GM23248 (cell line): ENCODE measurements at regions not wholly inside any gene's neighbourhood (a gene's known extent, or its start where the extent isn't known, plus 50 kb on each side); places are given as distances from the start of the nearest gene placed in this dataset.

Source experiments
- EZH2 ChIP-seq: fragments of 200-600 bp; sonication (generic); IDR thresholded peaks from 2 replicates; pipeline ENCODE4 v1.6.1; 2018; ENCODE audit warnings: antibody characterized with exemption, mild to moderate bottlenecking; ENCODE audit not compliant: insufficient read depth, poor library complexity, severe bottlenecking
- EZH2phosphoT487 ChIP-seq: fragments of 200-600 bp; sonication (generic); IDR thresholded peaks from 2 replicates; pipeline ENCODE4 v1.6.1; 2018; ENCODE audit warnings: antibody characterized with exemption, moderate library complexity, mild to moderate bottlenecking, low read depth; ENCODE audit not compliant: insufficient read depth

GRCh38 chr14:86363047-86363446 is 833.1 kb downstream of the FLRT2 start:
- TF ChIP-seq EZH2 = no peak
- no peak for TF ChIP-seq EZH2phosphoT487
